Parathyroid adenoma (tissue), 2 donors: ENCODE measurements at regions not wholly inside any gene's neighbourhood (a gene's known extent, or its start where the extent isn't known, plus 50 kb on each side); places are given as distances from the start of the nearest gene placed in this dataset.

Experiments used
- H2AFZ ChIP-seq: fragments of 300-600 bp; sonication (generic); one replicate; pipeline ENCODE4 v1.7.0; 2017; ENCODE audit warnings: antibody characterized with exemption, mild to moderate bottlenecking
- H3K27ac ChIP-seq: fragments of 300-600 bp; sonication (generic); one replicate; pipeline ENCODE4 v1.7.0; 2017
- H3K27me3 ChIP-seq: fragments of 300-600 bp; sonication (generic); one replicate; pipeline ENCODE4 v1.7.0; 2017; ENCODE audit warnings: low read length; ENCODE audit not compliant: control insufficient read depth, insufficient read depth
- H3K36me3 ChIP-seq: fragments of 300-600 bp; sonication (generic); one replicate; pipeline ENCODE4 v1.7.0; 2017; ENCODE audit warnings: low read length; ENCODE audit not compliant: control insufficient read depth, insufficient read depth
- H3K4me1 ChIP-seq: fragments of 300-600 bp; sonication (generic); one replicate; pipeline ENCODE4 v1.7.0; 2017; ENCODE audit warnings: control low read depth
- H3K4me2 ChIP-seq: fragments of 300-600 bp; sonication (generic); one replicate; pipeline ENCODE4 v1.7.0; 2017; ENCODE audit warnings: low read length
- H3K4me3 ChIP-seq: fragments of 300-600 bp; sonication (generic); one replicate; pipeline ENCODE4 v1.7.0; 2017; ENCODE audit warnings: low read depth, low read length
- H3K79me2 ChIP-seq: fragments of 300-600 bp; sonication (generic); one replicate; pipeline ENCODE4 v1.7.0; 2017; ENCODE audit warnings: control low read depth
- H3K9ac ChIP-seq: fragments of 300-600 bp; sonication (generic); one replicate; pipeline ENCODE4 v1.7.0; 2017; ENCODE audit warnings: mild to moderate bottlenecking
- H3K9me3 ChIP-seq: fragments of 300-600 bp; sonication (generic); one replicate; pipeline ENCODE4 v1.7.0; 2017; ENCODE audit warnings: low read length; ENCODE audit not compliant: control insufficient read depth
- CTCF ChIP-seq: fragments of 300-600 bp; sonication (generic); IDR thresholded peaks from one replicate; pipeline ENCODE4 v1.7.0; 2017; ENCODE audit warnings: antibody characterized with exemption, mild to moderate bottlenecking
- donor health status: primary hyperparathyroidism.

- TF ChIP-seq CTCF, result no peak
- Histone ChIP-seq H3K9me3 (no peaks in the 10 kb centered on the region), H3K36me3 (no peaks in the 10 kb centered on the region), H3K4me2 (no peak overlapping the region), H3K27me3 (no peaks in the 10 kb centered on the region), H3K27ac (no peak overlapping the region), H3K9ac (no peak overlapping the region), H3K79me2 (no peaks in the 10 kb centered on the region), H3K4me1 (no peaks in the 10 kb centered on the region), H2AFZ (no peak overlapping the region), H3K4me3 (no peak overlapping the region)
These were observed 596.7 kb downstream of the FAT4 start for GRCh38 chr4:125911481-125911880.

DNA sequence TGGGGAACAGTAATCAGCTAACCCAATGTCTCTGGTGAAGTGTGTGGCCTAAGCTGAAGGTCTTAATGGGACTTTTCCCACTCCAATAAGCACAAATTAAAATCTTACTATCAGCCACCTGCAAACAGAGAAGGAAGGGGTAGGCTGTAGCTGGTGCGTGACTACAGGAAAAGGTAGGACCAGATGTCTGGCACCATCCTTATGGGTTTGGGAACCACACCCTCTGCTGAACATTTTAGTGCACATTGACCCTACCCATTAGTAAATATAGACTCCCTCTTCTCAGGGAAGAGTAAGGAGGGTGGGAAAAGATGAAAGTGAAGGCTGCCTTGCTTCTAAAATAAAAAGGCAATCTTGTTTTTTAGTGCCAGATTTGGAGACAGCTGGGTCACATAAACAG is 602.8 kb downstream of the FAT4 start:
- Histone ChIP-seq H2AFZ (no peak overlapping the region), H3K27ac (no peak overlapping the region), H3K27me3 (no peaks in the 10 kb centered on the region), H3K36me3 (no peaks in the 10 kb centered on the region), H3K9ac (no peak overlapping the region), H3K79me2 (no peaks in the 10 kb centered on the region), H3K4me1 (no peaks in the 10 kb centered on the region), H3K9me3 (no peaks in the 10 kb centered on the region), H3K4me3 (no peak overlapping the region), H3K4me2 (no peak overlapping the region)
- TF ChIP-seq CTCF, result no peak

DNA sequence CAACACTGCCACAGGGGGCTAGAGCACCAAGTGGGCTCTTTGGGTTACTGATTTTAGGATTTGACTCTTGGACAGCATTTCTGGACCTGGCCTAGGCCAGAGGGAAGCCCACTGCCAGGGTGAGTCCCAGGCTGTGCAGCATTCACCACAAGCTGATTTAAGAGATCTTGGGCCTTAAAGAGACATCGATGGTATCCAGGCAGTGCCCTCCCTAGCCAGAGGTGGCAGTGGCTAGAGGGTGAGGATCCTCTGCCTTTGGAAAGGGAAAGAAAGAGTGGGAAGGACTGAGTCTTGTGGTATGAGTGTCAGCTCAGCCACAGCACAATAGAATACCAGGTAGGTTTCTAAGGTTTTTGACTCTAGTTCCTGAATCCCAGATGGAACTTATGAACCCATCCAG is 613.9 kb downstream of the FAT4 start:
- H3K4me2 ChIP-seq, result no peak overlapping the region
- no peaks in the 10 kb centered on the region for H3K36me3 ChIP-seq
- H2AFZ ChIP-seq, result no peak overlapping the region
- H3K4me1 ChIP-seq, result no peaks in the 10 kb centered on the region
- H3K79me2 ChIP-seq, result no peaks in the 10 kb centered on the region
- H3K9me3 ChIP-seq, result no peaks in the 10 kb centered on the region
- TF ChIP-seq CTCF, result no peak
- H3K9ac ChIP-seq, result no peak overlapping the region
- H3K4me3 ChIP-seq, result no peak overlapping the region
- H3K27me3 ChIP-seq, result no peaks in the 10 kb centered on the region
- H3K27ac ChIP-seq, result no peak overlapping the region

- no peak overlapping the region for H3K4me3 ChIP-seq
- H3K36me3 ChIP-seq, result no peaks in the 10 kb centered on the region
- H3K27me3 ChIP-seq, result no peaks in the 10 kb centered on the region
- H3K9ac ChIP-seq, result no peak overlapping the region
- H3K27ac ChIP-seq, result no peak overlapping the region
- no peaks in the 10 kb centered on the region for H3K9me3 ChIP-seq
- TF ChIP-seq CTCF, result no peak
- H3K4me1 ChIP-seq, result no peaks in the 10 kb centered on the region
- no peak overlapping the region for H2AFZ ChIP-seq
- no peaks in the 10 kb centered on the region for H3K79me2 ChIP-seq
- no peak overlapping the region for H3K4me2 ChIP-seq
These were observed 623.8 kb downstream of the FAT4 start for GRCh38 chr4:125938541-125938940.

- H3K27ac ChIP-seq, result no peak overlapping the region
- H3K79me2 ChIP-seq, result no peaks in the 10 kb centered on the region
- no peaks in the 10 kb centered on the region for H3K4me1 ChIP-seq
- no peak overlapping the region for H3K4me3 ChIP-seq
- no peak overlapping the region for H3K4me2 ChIP-seq
- no peaks in the 10 kb centered on the region for H3K36me3 ChIP-seq
- no peaks in the 10 kb centered on the region for H3K27me3 ChIP-seq
- H2AFZ ChIP-seq, result no peak overlapping the region
- H3K9me3 ChIP-seq, result no peaks in the 10 kb centered on the region
- TF ChIP-seq CTCF, result no peak
- H3K9ac ChIP-seq, result no peak overlapping the region
These were observed 625.7 kb downstream of the FAT4 start for GRCh38 chr4:125940426-125940825.
